GM18519 (cell line): ENCODE measurements at regions not wholly inside any gene's neighbourhood (a gene's known extent, or its start where the extent isn't known, plus 50 kb on each side); places are given as distances from the start of the nearest gene placed in this dataset.
A peak's percentile ranks its signal among the peaks of the same experiment; 100 is the strongest.
"Not testable (repeated sequence)": the region's sequence is repeated elsewhere in the genome, so short reads cannot be mapped to it uniquely, and the experiment has no call there.

ENCODE experiments used
- ATAC-seq: cut with Tn5 transposase; IDR thresholded peaks from one replicate; pipeline ENCODE4 v1.9.1; 2021; ENCODE audit warnings: mild to moderate bottlenecking, moderate library complexity; ENCODE audit not compliant: unreplicated experiment, low FRiP score

DNA sequence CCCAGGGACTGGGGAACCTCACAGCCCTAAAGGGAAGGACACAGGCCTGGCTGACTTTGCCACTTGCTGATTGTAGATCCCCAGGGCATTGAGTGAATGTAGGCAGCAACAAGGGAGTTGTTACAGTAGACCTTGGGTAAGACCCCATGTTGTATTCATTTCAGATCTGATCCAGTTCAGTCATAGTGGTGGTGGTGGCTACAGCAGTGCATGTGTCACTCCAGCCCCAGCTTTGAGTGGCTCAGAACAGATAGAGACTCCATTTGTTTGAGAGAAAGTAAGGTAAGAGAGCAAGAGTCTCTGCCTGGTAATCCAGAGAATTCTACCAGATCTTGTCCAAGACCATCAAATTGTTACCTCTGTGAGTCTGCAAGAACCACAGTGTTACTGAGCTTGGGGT is 278.7 kb upstream of the SATB1 start:
- ATAC-seq: no peak

DNA sequence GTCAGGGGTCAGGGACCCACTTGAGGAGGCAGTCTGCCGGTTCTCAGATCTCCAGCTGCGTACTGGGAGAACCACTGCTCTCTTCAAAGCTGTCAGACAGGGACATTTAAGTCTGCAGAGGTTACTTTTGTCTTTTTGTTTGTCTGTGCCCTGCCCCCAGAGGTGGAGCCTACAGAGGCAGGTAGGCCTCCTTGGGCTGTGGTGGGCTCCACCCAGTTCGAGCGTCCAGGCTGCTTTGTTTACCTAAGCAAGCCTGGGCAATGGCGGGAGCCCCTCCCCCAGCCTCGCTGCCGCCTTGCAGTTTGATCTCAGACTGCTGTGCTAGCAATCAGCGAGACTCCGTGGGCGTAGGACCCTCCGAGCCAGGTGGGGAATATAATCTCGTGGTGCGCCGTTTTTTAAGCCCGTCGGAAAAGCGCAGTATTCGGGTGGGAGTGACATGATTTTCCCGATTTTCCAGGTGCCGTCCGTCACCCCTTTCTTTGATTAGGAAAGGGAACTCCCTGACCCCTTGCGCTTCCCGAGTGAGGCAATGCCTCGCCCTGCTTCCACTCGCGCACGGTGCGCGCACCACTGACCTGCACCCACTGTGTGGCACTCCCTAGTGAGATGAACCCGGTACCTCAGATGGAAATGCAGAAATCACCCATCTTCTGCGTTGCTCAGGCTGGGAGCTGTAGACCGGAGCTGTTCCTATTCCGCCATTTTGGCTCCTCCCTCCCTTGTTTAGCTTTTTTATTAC is 268.6 kb upstream of the SATB1 start:
- ATAC-seq: not testable (repeated sequence)

DNA sequence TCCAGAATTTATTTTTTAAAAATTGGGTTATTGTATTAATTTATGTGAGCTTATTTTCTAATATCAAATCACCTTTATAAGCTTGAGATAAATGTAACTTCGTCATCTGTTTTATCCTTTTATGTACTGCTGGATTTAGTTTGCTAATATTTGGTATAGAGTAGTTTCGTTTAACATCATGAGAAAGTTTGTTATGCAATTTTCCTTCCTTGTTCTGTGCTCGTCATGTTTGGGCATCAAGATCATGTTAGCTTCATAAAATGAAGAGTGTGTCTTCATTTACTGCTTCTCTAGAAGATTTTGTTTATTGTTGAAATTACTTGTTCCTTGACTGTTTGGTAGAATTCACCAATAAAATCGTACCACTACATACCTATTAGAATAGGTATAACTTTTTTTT is 262.1 kb upstream of the SATB1 start:
- no peak for ATAC-seq

DNA sequence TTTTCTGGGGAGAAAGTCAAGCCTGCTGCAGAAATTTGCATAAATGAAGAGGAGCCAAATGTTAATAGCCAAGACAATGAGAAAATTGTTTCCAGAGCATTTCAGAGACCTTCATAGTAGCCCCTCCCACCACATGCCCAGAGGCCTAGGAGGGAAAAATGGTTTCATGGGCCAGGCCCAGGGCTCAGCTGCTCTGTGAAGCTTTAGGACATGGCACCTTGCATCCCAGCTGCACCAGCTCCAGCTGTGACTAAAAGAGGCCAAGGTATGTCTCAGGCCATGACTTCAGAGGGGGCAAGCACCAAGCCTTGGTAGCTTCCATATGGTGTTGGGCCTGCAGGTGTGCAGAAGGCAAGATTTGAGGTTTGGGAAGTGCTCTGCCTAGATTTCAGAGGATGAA is 258.8 kb upstream of the SATB1 start:
- ATAC-seq: no peak

DNA sequence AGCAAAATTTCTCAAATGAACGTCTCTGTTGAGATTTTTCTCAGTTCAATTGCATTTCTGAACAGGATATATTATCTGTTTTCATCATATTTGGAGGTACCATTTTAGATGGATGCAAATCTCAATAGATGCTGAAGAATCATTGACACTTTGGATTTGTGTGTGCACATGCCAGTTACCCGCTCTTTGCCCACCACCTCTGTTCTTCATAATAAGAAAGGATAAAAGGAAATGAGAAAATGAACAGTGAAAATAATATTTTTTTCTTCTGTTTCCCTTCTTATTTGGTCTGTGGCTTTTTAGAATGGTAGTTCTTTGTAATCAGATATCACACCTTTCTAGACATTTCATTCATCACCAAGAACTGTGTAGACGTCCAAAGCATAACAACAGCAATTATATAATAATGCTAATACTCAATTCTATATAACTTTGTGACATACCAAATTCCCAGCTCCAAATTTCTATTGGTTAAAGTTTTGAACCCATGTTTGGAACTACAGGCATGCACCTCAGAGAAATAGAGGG is 256.7 kb upstream of the SATB1 start:
- ATAC-seq: no peak

DNA sequence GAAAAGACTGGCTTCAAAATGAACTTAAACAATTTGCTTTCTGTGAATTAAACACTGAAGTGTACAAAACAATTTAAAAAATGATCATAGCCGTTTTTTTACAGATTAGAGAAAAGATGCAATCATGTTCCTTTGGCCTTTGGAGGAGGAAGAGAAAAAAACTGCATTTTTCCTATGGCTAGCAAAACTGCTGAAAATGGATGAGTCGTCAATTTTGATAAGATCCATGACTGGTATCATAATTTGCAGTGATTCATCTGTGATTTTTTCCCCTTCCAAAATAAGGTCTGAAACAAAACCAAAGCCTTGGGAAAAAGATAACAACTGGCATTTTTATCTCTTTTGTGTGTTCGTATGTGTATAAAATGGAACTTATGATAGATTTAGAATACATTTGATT is 255.6 kb upstream of the SATB1 start:
- ATAC-seq: no peak

DNA sequence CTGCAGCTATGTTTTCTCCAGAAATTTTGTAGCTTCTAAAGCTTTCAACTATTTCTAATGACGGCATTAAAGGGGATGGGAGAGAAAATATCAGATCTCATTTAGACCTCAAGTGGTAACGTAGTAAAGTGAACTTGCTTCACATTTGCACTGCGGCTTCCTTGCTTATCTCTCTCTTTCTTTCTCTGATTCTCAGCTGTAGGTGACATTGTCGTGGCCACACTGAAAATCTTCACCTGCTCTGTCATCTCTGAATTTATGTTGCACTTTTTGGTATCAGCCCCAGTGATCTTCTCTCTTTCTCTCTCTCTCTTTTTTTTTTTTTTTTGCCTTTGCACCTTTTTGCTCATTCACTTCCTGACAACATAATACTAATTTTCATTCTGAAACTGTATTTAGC is 254.1 kb upstream of the SATB1 start:
- ATAC-seq: no peak

DNA sequence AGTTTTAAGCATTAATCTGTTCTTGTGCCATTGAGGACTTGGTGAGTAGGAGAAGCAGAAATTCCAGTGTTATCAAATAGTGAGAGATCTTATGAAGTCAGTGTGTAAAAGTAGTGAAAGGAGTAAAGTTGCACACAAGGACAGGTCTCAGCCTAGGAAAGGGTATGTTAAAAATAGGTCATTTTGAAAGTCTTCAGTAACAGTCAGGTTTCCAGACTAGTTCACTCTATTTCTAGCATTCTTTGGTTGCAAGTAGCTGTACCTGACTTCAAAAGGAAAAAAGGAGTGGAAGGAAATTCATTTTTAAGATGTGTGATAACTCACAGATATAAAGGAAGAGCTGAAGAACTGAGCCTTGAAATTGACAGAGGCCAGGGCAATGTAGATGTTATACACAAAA is 250.1 kb upstream of the SATB1 start:
- no peak for ATAC-seq

DNA sequence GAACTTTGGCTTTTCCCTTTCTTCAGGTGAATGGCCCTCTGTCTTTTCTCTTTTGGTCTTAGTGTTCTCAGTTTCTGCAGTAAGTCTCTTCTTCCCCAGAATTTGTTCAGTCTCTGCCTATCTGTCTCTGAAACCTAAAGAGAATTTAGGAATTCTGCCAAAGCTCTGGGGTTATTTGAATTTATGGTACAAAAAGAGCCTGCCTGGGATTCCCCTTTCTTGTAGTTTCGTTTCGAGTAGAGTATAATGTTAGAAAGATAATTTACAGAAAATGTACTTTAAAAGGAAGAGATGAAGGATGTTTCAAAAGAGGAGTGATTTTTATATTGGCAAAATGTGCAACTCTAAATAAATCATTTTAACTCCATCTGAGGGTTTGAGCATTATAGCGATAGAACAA is 247.4 kb upstream of the SATB1 start:
- ATAC-seq: no peak

DNA sequence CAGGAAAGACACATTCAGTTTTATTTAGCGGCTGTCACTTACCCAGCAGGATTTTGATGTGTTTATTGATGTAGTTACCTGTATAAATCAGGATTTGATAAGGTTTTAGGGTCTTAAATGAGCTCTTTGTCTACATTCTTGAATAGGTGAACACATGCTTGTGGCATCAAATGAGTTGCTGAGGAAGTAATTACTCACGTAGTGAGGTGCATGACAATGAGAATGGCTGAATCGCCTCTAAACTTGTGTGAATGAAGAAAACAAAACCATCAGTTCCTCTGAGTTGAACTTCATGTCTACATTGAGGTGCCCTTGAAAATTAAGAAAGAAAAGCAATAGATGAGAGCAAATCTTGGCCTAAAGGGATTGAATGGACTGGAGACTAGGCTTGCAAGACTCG is 245.6 kb upstream of the SATB1 start:
- ATAC-seq: no peak

DNA sequence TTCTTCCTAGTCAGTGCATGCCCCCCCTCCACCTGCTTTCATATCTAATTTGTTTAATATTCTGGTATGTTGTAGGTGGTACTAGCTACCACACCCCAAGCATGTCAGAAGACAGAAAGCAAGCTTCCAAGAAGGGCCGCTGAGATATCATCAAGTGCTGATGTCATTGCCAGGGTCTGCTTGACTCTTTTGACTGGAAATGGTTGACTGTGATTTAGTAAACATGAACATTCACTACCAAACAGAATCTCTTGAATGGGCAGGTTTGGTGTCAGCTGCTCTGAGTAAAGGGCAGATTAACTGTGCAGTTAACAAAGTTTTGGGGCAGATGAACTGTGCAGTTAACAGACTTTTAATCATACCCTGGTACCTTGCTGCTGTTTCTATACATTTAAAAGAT is 244.2 kb upstream of the SATB1 start:
- ATAC-seq: no peak

DNA sequence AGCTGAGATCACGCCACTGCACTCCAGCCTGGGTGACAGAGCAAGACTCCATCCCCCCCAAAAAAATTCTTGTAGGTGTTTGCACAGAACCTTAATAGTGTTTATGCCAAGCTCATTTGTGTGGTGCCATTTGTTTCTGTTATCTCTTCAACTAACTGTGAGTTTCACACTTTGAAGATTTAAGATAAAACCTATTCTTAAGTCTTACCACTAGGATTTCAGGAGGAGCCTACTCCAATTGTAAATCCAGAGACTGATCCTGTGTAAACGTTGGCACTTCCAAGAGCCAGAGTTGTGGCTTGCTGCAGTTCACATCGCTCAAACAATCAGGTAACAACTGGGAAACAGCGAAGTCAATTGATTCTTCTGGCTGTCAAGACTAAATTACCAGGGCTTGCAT is 242.4 kb upstream of the SATB1 start:
- no peak for ATAC-seq

DNA sequence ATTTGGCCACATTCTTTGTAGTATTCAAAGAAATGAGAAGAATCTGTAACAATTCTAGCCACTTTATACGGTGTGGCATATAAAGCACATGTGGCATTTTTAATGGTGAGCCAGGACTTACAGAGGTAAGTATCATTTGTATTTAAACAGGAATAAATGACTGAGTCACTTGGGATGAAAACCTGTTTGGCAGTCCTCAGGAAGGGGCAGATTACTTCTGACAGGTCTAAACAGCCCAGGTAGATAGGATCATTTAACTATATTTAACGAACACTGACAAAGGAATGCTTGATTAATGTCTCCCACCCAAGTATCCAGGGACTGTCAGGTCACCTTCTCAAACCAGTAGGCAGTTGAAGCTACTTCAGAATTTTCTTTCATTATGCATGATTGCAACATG is 241.5 kb upstream of the SATB1 start:
- ATAC-seq: no peak

DNA sequence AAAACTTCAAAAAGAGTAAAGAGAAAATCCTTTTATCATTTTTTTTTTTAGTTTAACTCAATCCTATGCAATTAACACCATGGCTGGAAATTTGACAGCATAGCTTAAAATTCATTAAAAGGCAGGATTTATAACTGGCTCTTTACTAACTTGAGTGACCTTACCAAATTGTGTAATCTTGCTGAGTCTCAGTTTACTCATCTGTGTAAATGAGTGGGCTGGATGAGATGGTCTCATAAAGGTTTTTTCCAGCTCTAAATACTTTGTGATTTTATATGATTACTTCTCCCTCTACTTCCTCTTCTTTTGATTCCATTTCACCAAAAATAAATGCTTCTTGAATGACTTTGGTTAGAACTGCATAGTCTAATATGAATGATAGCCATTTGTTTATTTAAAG is 234.9 kb upstream of the SATB1 start:
- ATAC-seq: no peak

DNA sequence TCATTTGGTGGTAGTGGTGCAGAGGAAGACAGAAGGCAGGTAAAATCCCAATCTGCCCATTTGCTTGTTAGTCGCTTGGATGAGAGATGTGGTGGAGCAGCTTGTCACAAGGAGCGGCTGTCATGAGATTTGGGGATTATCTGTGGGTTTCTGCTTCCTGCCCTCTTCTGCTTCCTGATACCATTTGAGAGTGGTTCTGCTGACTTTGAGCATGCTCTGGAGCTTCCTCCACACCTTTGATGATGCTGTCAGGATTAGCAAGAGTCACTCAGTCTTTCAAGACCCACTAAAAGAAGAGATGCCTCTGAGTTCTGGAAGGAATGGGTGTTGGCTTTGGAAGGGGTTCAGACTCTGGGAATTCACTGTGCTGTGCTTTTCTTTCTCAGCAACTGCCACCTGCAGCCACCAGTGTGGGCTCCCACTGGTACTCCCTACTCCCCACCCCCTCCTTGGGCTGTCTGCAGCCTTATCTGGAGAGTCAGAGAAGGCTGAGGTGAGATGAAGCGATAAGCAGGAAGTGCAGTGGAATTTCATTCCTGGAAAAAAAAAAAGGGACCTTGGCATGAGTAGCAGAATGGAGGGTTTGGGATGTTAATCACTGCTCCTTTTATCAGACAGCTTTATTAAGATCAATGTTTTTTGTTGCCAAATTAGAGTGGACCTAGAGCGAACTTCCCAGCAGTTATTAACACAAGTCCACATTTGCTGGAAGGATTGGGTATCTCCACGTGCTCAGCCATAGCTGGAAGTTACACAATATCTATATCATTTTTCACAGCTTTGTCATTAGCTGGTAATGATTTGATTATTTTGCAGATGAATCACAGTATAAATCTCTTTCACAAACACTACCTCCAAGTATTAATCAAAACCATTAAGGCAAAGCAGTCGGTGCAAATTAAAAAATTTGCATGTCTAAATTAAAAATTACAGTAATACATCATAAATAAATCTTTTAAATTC is 233.0 kb upstream of the SATB1 start:
- ATAC-seq: no peak

DNA sequence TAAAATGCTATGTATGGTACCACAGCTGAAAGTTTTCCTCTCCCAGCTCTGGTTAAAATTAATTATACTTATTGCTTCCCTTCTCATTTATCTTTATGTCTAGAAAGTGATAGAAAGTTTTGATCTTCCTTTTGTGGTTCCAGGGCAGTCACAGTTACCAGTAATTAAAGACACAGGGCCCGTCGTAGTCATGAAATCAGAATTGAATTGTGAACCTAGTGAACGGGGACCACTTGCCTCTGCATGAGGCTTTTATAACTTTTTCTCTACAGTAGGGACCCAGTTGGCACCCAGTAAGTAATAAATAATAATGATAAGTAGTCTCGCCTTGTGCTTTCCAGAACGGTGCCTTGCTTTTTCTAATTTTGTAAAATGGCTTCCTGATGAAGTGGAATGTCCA is 231.7 kb upstream of the SATB1 start:
- no peak for ATAC-seq

DNA sequence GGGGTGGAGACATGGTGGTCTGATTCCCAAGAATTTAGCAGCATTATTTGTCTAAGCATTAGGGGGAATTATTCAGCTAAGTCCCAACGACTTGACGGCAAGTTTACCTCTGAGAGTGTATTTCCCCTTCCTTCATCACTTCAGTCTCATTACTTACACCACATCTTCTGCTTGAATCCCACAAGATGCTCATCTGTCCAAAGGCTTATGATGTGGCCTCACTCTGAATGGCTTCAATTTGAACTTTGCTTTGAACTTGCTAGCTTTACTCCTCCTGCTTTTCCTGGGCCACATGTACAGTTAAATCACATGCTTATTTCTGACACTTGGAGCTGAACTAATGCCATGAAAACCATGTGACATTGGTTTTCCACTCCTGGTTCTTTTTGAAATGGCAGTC is 231.3 kb upstream of the SATB1 start:
- ATAC-seq: no peak

DNA sequence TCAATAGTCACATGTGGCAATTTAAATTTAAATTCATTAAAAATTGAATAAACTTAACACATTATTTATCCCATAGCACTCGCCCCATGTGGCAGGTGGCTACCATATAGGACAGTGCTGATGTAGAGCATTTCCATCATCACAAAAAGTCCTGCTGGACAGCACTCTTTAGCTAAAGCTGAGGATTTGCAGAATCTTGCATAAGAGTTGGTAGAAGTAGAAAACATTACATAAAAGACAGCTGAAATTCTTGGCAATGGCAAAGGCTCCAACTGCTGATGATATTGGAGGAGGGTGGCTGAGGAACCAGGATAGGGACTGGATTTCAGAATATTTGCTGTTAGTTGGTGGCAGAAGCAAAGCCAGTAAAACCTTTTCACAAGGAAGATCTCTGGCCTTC is 230.7 kb upstream of the SATB1 start:
- no peak for ATAC-seq

DNA sequence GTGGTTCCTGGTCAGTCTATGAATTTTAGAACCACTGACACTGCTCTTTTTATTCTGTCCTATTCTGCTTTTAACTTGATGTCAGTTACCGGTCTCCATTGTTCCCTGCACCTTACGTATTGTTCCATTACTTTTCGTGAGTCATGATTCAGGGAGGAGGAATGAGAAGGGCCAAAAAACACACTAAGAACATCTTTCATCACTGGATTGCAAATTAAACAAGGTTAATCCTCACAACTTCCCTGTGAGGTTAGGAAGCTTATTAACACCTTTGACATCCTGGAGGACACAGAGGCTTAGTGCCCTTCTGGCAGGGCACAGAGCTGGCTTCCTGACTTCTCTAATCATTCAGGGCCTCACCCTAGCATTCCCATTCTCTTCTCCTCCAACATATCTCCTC is 227.6 kb upstream of the SATB1 start:
- ATAC-seq: no peak

DNA sequence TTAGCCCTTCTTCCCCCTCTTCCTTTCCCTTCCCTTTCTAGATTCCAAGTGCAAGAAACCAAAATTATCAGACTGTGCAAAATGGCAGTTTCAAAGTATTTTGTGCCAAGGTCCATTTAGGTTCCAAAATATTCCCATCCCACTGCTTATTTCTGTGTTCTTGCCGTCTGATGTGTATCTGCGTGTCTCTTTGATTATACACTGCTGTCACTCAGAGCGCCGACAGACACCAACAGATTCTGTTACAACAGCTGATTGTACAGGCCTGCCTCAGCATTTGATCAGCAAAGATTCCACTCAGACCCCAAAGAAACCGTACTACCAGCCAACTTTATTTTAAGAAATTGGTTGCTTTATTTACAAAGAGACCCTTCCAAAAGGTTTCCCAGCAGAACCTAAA is 225.6 kb upstream of the SATB1 start:
- no peak for ATAC-seq

DNA sequence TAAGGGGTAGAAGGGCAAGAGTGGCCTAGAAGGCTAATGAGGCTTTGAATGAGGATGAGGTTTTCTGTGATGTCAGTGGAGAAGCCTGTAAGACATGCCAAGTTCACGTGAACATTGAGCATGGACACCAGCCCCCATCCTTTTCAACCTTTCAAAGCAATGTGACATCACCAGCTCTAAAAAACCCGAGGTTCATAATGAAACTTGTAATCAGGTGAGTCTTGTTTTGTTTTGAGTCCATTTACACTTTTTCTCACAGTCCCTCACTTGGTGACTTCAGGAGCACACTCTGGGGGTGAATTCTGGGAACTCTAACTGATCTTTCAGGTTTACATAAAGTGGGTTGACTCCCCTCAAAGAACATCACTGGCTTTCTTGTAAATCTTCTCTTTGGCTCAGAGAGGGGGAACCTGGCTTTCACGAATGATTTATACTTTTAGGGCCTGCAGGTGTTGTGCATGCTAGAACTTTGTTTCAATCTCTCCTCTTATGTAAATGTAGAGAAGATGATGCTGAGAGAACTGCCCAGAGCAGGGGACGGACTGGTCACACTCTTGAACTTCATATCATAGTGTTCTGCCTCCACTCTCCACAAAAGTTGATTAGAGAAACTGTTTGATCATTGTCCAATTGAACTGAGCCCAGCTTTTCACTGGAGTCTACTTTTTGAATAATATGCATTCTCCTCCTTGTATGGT is 224.7 kb upstream of the SATB1 start:
- ATAC-seq: peak; percentile 90
